Stimulated activated CD4-positive, alpha-beta T cell treated with anti-CD3 and anti-CD28 coated beads, Interleukin-4, amount 100 ng/mL, for 4 hours (primary cell): ENCODE measurements at regions not wholly inside any gene's neighbourhood (a gene's known extent, or its start where the extent isn't known, plus 50 kb on each side); places are given as distances from the start of the nearest gene placed in this dataset.

Source experiments
- DNase-seq, 2 experiments: peaks; one replicate each; pipeline ENCODE4 v3.0.0-alpha.2; 2020

DNA sequence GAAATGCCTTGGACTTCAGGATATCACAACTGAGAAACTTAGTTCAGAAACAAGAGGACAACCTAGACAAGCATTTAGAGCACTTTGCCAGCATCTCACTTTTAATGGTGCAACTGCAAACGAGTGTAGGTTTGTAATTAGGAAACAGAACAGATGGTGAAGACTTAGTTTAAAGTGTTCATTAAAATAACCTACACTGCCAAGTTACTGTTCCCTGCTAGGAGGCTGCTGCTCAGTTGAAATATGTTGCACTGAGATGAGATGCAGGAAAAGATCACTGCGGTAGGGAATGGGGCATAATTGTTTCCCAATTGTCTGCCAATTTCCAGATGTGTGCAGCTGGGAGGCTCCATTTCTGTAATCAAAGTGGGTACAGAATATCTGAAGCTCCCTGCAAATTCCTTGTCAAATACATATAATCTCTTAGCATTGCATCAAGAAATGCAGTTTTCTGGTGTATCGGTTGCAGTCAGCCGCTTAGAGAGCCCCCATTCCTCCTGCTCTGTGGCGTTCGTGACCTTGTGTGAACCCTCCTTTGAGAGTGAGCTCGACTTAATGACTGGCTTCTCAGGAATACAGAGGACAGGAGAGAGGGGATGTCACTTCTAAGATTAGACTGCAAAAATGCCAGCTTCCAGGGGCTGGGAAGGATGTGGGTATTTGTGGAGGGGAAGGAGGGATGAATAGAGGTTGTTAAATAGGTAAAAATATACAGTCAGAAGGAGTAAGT is 448.9 kb downstream of the MED10 start:
- no peak for DNase-seq

DNA sequence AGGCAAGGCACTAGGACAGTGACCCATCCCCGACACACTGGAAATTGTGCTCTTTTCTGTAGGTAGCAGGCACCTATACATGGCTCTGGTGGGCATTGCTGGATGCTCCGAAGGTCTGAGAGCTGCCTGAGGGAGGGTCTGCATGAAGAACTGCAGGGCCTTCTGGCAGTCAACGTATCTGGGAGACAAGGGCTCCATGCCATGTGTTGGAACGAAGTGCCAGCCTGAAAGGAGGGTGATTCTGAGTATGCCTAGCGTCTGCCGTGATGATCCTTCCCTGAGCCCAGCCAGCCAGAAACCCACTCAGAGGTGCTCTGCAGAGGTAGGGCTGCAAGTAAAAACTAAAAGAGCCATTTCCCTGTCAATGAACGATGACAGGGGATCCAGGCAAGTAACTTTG is 453.2 kb downstream of the MED10 start:
- no peak for DNase-seq

DNA sequence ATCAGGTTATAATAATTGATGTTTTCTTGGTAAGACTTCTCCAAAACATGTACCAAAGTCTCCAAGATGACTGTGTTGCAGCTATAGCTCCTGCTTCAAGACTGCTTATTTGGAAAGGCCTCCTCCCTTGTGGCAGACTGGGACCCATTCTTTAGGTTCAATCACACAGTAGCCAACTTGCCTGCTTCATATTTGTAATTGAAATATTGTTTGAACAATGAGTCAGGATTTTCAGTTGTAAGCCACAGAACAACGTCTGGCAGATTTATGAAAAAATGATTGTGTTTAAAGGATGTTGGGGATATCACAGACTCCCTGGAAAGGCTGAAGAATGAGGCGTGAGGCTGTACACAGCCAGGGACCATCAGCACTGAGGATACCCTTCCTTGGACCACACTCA is 458.9 kb downstream of the MED10 start:
- no peak for DNase-seq

- DNase-seq: no peak
Measured at GRCh38 chr5:5906778-5907177, 471.6 kb downstream of the MED10 start.

- DNase-seq: no peak
Measured at GRCh38 chr5:5905186-5905585, 473.2 kb downstream of the MED10 start.

DNA sequence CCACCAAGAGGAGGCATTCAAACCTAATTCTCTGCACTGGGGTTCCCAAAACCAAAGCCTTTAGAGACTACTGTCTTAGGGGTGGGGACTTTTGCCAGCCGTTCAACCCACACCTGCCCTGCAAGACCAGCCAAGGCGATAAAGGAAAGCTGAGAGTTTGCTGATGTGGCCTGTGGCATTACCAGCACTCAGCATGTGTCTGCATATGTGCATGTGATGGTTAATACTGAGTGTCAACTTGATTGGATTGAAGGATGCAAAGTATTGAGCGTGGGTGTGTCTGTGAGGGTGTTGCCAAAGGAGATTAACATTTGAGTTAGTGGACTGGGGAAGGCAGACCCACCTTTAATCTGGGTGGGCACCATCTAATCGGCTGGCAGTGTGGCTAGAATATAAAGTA is 474.2 kb downstream of the MED10 start:
- DNase-seq: no peak

- DNase-seq: no peak
Measured at GRCh38 chr5:5902678-5903646, 475.4 kb downstream of the MED10 start.

DNA sequence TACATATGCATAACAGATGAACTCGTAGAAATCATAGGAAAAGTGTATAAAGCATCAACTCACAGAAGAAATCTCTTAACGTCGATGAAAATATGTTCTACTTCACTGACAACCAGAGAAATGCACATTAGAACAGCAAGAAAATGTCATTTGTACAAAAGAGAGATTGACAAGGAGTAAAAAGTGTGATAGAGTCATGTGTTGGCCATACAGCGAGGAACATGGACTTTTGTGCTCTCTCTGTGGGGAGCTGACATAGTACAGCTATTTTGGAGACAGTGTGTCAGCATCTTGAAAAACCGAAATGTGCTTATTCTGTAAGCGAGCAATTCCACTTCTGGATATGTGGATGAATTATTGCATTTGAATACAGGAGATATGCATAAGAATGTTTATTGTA is 477.9 kb downstream of the ICE1 start:
- DNase-seq: no peak

GRCh38 chr5:5899716-5900115 is 477.2 kb downstream of the ICE1 start:
- no peak for DNase-seq

DNA sequence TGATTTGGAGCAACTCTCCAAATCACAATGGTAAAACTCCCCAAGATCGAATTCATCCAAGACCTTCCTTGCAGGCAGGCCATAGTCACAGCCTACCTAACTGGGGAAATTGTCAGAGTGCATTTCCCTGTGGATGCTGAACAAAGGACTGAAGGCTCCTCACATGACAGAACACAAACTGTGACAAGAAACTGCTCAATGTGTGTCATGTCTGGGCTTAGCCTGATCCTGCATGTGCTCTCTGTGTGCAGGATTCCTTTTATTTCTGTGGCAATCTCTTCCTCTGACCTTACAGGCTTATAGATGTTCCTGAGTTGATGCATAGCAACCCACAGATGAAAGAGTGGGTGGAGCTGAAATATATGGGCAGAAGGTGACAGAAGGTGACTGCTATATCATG is 465.8 kb downstream of the ICE1 start:
- no peak for DNase-seq

DNA sequence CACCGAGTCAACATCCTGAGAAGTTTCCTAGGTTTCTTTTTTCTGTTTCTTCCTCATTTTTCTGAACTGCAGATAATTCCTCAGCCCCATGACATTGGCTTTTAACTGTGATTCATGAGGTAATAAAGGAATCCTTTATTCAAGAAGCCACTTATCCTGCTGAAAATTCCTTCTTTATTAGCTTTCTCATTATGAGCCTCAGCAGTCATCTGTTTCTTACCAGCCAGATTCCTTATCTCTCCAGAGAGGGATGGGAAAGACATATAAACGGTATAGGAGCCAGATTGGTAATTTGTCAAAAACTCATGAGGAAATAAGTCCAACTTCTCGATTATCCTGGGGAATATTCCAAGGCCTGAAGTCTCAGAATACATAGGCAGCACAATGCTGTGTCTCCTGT is 465.4 kb downstream of the ICE1 start:
- no peak for DNase-seq

DNA sequence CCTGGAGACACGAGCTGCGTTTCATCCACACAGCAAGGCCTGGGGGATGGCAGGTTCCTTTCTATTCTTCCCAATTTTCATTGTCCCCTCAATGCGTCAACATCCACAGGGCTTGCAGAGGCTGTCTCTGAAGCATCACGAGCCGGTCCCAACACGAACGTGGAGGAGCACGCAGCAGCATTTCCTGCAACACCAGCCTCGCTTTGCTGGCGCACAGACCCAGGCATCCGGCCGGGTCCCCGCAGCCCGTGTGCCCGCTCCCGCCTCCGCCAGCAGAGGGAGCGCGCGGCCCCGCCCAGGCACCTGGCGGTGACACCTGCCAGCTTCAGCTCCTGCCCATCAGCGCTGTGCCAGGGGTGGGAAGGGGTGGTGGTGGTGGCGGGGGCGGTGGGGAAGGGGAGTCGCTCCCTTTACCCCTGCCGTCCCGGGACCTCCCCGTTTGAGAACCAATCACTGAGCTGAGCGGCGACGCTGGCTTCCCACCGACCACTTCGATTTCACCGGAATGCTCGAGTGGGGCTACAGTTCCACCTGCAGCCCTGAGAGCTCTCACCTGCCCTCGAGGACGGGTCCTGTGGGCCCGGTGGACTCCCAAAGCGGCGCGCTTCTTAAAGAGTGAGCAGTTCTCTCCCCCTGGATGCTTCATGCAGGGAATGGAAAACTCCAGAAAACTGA is 464.5 kb downstream of the ICE1 start:
- peak; percentile 7 to 29 for DNase-seq

- DNase-seq: no peak
Measured at GRCh38 chr5:5886353-5886752, 463.9 kb downstream of the ICE1 start.

DNA sequence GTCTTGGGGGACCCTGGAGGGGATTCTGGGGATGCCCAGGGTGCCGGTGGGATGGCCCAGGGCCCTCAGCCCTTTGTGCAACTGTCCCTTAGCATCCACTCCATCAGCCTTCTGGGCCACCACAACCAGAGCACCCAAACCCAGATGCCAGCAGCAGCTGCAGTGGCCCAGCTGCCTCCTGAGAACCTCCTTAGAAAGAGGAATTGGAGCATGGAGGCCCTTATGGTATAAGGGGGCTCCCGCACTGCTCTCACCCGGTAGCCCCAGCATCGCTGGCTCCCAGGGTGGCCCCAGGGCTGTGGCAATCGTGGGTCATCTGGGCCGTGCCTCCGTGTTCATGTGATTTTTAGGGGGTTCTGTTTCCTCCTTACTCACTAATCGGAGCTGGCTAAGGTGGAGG is 463.3 kb downstream of the ICE1 start:
- no peak for DNase-seq

- DNase-seq: no peak
Measured at GRCh38 chr5:5884593-5884992, 462.1 kb downstream of the ICE1 start.

- DNase-seq: no peak
Measured at GRCh38 chr5:5883562-5883961, 461.1 kb downstream of the ICE1 start.

- DNase-seq: no peak
Measured at GRCh38 chr5:5883146-5883545, 460.7 kb downstream of the ICE1 start.

DNA sequence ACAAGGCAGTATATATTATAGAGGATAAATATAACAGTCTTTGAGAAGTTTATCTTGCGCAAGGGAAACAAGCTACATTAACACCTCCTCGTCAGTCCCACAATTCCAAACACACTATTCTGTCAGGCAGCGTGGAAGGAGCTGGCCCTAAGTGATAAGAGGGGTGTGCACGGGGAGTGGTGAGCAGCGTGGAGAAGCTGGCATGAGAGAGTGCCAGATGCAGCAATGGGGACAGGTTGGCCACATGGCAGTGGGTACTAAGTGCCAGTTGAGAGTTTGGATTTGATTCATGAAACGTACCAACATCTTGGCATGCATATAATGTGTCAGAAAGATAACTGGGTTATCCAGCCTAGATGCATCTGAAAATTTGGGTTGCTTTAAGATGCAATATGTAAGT is 460.2 kb downstream of the ICE1 start:
- DNase-seq: no peak

- DNase-seq: no peak
Measured at GRCh38 chr5:5881294-5881693, 458.8 kb downstream of the ICE1 start.

DNA sequence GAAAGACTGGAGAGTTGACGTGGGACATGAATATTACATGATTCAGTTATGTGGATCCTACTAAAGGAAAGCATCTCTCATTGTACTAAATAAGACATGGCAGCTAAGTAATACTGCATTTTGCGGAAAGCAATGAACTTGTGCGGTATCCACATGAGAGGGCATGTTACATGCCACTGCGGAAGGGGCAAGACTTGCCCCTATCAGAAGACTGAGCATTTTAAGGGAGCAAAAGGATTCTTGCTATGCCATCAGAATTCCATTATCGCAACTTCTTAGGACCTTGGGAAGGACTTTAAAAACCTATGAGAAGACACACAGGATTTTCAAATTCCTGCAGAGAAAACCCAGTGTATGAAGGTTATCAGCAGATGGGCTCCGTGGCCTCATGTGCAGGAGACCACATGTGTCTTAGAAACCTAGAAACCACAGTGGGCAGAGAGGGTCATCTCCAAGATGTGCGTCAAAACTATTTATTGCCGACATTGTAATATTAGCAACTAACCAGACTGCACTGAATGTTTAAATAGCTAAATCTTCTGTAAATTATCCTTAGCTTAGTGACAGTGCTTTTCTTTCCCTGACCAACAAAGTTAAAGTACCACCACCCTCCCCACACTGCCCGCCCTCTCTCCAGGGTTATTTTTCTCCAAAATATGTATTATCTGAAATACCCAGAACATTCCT is 457.7 kb downstream of the ICE1 start:
- DNase-seq: no peak

DNA sequence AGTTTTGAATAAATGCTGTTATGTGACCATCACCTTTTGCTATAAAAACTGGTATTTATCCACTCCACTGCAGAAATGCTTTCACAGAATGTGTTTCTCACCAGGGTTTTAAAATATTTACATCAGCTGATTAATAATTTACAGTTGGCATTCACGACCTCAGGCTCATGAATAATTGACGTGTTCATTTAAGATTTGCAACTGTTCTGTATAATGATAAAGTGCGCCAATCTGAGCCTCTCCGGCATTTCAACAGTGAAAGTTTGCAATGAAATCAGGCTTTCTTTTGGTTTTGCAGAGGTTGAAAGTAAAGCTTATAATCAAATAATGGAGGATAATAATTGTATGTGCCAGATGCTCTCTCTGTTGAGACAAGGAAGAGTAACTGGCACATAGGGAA is 434.9 kb downstream of the ICE1 start:
- DNase-seq: no peak

- DNase-seq: no peak
Measured at GRCh38 chr5:5854087-5854486, 431.6 kb downstream of the ICE1 start.

GRCh38 chr5:5838493-5838892 is 416.0 kb downstream of the ICE1 start:
- DNase-seq: no peak
